GM03348 (cell line): ENCODE measurements at regions not wholly inside any gene's neighbourhood (a gene's known extent, or its start where the extent isn't known, plus 50 kb on each side); places are given as distances from the start of the nearest gene placed in this dataset.

ENCODE experiments used
- DNase-seq: peaks from one replicate; pipeline ENCODE4 v3.0.0; 2012; ENCODE audit warnings: low spot score

GRCh38 chr16:63372283-63372682 is 1336.0 kb upstream of the CDH8 start:
- DNase-seq: no peak

DNA sequence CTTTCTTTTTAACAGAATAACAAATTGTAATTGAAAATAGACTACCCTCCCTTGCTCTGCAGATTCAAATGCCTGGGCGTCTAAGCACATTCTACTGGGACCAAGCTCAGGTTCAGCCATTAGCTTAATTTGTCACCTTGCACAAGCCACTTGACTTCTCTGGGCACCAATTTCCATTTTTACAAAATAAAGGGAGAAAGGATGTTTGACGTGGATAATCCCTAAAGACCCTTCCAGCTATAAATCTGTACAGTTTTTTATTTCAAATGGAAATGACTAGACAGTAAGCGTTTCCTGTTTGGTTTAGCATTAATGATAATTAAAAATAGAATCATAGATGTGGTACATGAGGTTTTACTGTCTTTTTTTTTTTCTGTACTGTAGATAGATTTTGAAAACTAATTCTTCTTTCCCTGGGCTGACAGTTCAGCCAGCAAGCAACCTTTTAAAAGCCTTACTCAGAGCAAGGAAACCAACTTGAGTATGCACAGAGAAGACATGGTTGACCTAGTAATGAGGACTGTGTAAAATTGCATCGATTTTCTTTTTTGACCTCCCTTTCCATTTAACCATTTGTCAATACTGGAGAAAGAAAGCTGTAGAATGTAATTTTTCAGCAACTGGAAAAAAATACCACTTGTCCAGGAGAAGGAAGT is 1329.5 kb upstream of the CDH8 start:
- no peak for DNase-seq

- DNase-seq: no peak
Measured at GRCh38 chr16:63363738-63364137, 1327.5 kb upstream of the CDH8 start.

DNA sequence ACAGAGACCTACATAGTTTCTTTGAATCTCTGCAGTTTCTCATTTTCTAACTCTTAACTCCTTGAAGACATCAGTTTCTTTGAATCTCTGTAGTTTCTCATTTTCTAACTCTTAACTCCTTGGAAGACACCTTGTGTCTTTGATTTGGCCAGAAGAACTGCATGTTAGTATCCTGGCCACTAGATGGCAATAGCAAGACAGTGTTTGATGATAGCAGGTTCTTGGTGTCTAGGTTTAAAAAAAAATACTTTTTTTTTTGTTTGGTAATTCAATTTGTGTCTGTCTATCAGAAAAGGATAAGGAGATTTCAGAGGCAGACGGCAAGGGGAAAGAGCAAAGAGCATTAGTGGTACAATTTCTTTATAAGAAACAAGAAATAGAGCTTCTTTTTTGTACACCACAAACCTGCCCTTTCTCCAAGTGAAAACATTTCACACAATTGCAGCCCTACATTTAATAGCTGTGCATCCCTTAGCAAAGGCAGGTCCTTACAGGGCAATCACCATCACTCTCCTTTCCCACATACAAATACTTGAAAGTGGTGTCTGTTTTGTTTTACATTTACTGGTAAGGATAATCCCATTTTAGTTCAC is 1324.9 kb upstream of the CDH8 start:
- peak; percentile 60 for DNase-seq

DNA sequence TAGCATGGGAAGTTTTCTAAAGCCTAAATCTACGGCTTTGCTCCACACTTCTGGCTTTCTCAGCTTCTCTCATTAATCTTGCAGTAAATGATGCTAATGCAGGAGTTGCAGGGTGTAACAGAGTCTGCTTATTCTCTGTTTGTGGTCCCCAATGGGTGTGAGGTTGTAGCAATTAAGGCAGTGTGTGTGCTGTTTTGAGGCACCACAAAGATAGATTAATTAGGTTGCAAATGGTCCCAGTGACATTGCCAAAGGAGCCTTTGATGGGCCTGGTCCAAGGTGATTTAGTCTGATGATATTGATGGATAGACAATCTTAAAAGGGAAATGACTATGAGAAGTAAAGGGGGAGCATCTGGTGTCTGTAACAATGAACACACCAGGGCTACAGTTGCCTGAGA is 1313.7 kb upstream of the CDH8 start:
- DNase-seq: no peak

DNA sequence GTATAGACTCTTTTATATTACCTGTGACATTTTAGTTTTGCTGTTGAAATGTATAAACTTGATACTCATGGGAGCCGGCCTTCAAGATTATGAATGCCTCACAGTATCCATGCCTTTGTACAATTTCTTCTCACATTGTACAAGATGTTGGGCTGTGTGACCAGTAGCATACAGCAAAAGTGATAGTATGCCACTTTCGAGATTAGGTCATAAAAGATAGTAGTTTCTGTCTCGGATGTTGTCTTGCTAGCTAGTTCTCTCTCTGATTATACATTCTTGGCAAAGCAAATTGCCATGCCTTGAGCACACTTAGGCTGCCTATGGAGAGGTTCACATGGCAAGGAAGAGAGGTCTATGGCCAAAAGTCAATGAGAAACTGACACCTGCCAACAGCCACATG is 1309.8 kb upstream of the CDH8 start:
- DNase-seq: no peak

- DNase-seq: no peak
Measured at GRCh38 chr16:63337264-63337663, 1301.0 kb upstream of the CDH8 start.

DNA sequence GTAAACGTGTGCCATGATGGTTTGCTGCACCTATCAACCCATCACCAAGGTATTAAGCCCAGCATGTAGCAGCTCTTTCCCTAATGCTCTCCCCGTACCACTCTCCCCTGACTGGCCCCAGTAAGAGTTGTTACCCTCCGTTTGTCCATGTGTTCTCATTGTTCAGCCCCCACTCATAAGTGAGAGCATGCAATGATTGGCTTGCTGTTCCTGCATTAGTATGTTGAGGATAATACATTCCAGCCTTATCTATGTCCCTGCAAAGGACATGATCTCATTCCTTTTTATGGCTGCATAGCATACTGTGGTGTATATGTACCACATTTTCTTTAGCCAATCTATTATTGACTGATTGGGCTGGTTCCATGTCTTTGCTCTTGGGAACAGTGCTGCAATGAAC is 1294.9 kb upstream of the CDH8 start:
- no peak for DNase-seq

- DNase-seq: no peak
Measured at GRCh38 chr16:63326736-63327339, 1290.6 kb upstream of the CDH8 start.

DNA sequence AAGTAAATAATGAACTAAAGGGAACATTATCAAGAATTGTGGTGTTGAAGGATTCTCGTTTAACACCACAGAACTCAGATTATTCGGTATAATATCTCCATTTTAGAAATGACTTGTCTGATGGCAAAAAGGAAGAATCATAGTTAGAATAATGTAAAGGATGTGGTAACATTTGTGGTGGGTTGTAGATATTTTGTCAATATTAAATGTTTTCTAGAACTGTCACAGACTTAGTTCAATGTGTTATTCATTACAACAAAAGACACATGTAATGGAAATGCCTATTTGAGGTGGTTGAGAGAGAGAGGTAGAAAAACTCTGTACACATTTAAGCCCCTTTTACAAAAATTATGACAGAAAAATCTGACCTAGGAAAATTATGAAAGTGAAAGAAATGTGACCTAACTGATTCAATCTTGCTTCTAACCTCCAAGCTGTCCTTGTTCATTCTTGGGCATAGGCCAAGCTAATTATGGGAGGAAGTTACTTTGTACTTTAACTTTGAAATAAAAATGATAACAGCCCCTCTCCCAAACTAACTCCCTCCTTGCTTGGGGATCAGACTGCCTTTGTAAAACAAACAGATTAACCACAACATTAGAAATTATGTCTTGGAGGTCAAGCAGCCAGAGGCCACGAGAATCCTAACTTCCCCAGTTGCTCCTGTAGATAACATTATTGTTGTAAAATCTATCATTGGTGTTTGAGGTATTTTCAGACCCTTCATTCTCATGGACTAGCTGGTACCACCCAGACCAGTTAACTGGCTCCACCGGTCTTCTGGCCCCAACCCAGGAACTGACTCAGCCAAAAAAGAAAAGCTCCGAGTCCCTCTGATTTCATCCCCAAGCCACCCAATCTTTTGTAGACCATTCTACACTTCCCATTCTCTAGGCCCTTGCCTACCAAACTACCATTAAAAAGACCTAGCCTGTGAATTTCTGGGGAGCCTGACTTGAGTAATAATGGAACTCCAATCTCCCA is 1287.8 kb upstream of the CDH8 start:
- DNase-seq: no peak

GRCh38 chr16:63323055-63323454 is 1286.8 kb upstream of the CDH8 start:
- DNase-seq: peak; percentile 3

DNA sequence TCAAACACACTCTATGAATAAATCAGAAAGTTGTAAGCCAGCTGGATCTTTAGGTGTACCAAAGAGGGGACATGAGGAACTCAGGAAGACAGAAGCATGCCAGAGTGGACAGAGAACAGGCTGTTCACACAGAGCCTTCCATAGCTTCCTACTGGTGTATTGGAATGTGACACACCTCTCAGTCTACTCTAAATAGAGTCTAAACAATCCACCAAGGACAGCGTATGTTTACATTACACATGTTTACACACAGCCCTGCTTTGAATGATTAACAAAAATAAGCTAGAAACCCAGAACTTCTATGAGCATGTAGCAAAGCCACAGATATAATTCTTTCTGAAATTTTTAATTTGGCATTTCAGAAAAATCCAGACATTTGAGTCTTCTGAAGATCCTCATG is 1279.0 kb upstream of the CDH8 start:
- DNase-seq: no peak

GRCh38 chr16:63312346-63312745 is 1276.1 kb upstream of the CDH8 start:
- no peak for DNase-seq

DNA sequence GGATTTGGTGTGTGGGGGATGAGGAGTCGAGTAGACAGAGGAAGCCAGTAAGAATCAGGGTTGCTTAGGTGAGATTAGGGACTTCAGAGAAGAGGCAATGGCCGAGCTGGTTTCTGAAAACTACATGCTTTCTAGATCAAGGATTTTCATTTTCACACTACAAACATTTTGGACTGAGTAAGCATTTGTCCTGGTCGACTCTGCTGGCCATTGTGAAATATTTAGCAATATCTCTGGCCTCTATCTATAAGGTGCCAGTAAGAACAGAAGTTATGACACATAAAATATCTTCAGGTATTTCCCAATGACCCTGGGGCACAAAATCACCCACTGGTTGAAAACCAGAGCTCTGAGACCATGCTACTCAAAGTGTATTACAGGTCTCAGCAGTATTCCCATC is 1275.1 kb upstream of the CDH8 start:
- no peak for DNase-seq

- no peak for DNase-seq
Measured at GRCh38 chr16:63302811-63303210, 1266.6 kb upstream of the CDH8 start.

- no peak for DNase-seq
Measured at GRCh38 chr16:63301349-63301748, 1265.1 kb upstream of the CDH8 start.

- no peak for DNase-seq
Measured at GRCh38 chr16:63298993-63299392, 1262.8 kb upstream of the CDH8 start.

- DNase-seq: no peak
Measured at GRCh38 chr16:63292036-63292435, 1255.8 kb upstream of the CDH8 start.

GRCh38 chr16:63289834-63290460 is 1253.7 kb upstream of the CDH8 start:
- DNase-seq: peak; percentile 37

DNA sequence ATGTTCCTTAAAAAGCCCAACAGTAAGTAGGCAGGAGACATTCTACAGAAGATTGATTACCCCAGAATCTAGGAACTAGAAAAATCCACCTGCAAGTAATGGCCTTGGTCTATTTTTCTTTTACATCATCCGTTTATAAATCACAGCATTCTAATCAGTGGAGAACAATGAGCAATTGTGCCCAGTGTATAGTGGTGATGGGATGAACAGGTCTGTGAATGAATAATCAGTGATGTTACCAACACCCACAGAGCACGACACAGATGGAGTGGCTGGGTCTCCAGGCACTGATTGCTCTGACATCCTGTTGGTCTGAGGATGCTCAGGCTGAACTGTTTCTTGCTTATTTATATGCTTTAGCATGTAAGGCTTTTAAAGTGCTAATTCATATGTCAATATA is 1251.2 kb upstream of the CDH8 start:
- DNase-seq: no peak

DNA sequence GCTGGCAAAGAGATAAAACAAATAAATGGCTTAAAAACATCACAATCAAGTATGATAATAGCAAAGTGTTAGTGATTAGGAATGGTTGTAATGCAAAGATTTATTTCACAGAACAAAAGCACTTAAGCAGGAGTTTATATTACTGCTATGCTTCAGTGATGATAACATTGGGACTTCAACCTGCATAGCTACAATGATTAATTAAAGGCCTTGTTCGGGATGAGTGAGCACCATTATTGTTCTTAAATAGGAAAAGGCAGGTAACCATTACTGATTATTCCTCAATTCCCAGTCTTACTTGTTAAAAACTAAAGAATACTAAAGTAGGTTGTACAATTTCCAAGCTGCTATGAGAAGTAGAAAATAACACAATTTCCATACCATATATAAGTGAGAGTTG is 1247.5 kb upstream of the CDH8 start:
- no peak for DNase-seq

DNA sequence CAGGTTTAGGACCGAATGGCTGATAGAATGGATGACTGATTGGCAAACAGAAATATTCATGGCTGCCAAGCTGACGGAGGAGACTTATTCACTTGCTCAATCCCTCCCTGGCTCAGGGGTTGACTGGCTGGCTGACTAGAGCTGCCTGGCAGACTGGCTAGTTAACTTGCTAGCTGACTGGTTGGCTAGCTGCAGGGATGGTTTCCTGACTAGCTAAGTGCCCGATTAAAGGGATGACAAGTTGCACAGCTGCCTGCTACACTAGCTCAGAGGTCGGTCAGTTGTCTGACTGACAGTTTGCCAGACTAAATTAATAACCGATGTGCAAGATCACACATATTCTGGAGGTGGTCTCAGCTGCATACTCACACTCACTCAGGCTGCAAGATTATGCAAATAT is 1208.4 kb upstream of the CDH8 start:
- no peak for DNase-seq
